ENCODE measurements at regions not wholly inside any gene's neighbourhood (a gene's known extent, or its start where the extent isn't known, plus 50 kb on each side); places are given as distances from the start of the nearest gene placed in this dataset.
"Not testable (repeated sequence)": the region's sequence is repeated elsewhere in the genome, so short reads cannot be mapped to it uniquely, and the experiment has no call there.

GRCh38 chr3:159669766-159670165 is 318.9 kb upstream of the IL12A start:
- no peak for DNase-seq

GRCh38 chr3:159672728-159673688 is 315.6 kb upstream of the IL12A start:
- DNase-seq = no peak

GRCh38 chr3:159674583-159674982 is 314.1 kb upstream of the IL12A start:
- DNase-seq = no peak

GRCh38 chr3:159675285-159675684 is 313.4 kb upstream of the IL12A start:
- no peak for DNase-seq

GRCh38 chr3:159679900-159680299 is 308.7 kb upstream of the IL12A start:
- DNase-seq = no peak

GRCh38 chr3:159681717-159682116 is 306.9 kb upstream of the IL12A start:
- not testable (repeated sequence) for DNase-seq

GRCh38 chr3:159685801-159686200 is 302.8 kb upstream of the IL12A start:
- DNase-seq = no peak

GRCh38 chr3:159693226-159693625 is 295.4 kb upstream of the IL12A start:
- DNase-seq = no peak

- no peak for DNase-seq
These were observed 276.9 kb upstream of the IL12A start for GRCh38 chr3:159711560-159712333.

- no peak for DNase-seq
These were observed 267.3 kb upstream of the IL12A start for GRCh38 chr3:159721324-159721723.

- no peak for DNase-seq
These were observed 265.3 kb upstream of the IL12A start for GRCh38 chr3:159723295-159723694.

- no peak for DNase-seq
These were observed 264.0 kb upstream of the IL12A start for GRCh38 chr3:159724627-159725026.

- no peak for DNase-seq
These were observed 262.2 kb upstream of the IL12A start for GRCh38 chr3:159726231-159726964.

- no peak for DNase-seq
These were observed 261.1 kb upstream of the IL12A start for GRCh38 chr3:159727506-159727905.

- no peak for DNase-seq
These were observed 257.4 kb upstream of the IL12A start for GRCh38 chr3:159731254-159731653.

GRCh38 chr3:159732172-159733111 is 256.2 kb upstream of the IL12A start:
- DNase-seq = no peak

GRCh38 chr3:159733194-159733860 is 255.3 kb upstream of the IL12A start:
- no peak for DNase-seq

- no peak for DNase-seq
These were observed 254.0 kb upstream of the IL12A start for GRCh38 chr3:159734681-159735080.

- DNase-seq = no peak
These were observed 249.5 kb upstream of the IL12A start for GRCh38 chr3:159739166-159739565.

- DNase-seq = no peak
These were observed 248.7 kb upstream of the IL12A start for GRCh38 chr3:159739969-159740368.

GRCh38 chr3:159741281-159741680 is 247.4 kb upstream of the IL12A start:
- DNase-seq = no peak
